ENCODE measurements at regions not wholly inside any gene's neighbourhood (a gene's known extent, or its start where the extent isn't known, plus 50 kb on each side); places are given as distances from the start of the nearest gene placed in this dataset.

DNA sequence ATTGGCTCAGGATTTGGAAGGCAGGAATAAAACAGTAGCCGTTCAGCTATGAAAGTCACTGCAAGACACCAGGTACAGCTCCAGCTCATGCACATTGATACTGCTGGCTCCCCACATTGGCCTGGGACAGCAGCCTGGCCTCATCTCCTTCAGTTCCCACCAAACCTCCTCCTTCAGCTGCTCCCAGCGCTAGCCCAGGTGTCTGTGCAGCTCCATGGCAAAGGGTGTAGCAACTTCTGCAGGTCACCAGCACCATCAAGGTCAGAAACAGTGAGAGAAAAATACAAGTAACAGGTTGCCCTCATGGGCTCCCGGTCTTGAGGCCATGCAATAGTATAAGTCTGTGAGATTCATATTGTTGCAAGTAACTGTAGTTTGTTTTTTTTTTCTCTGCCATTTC is 216.7 kb upstream of the CTAGE1 start:
- DNase-seq: no peak
- Histone ChIP-seq H3K4me3 (no peak overlapping the region), H3K9me3 (no peaks in the 10 kb centered on the region), H3K27me3 (no peaks in the 10 kb centered on the region), H3K36me3 (replicated peaks in 1 of 2; ENCODE audit: insufficient read depth in 1 of 2, low read depth in 2 of 2) (no peaks in the 10 kb centered on the region), H3K4me1 (no peaks in the 10 kb centered on the region), H3K27ac (no peak overlapping the region)
- no peak for ATAC-seq
- intact Hi-C loops (cut with DNase I): no loop called here
- no peak for TF ChIP-seq POLR2A (IDR thresholded peaks at IDR 0.05)
- TF ChIP-seq, protein P1, sequence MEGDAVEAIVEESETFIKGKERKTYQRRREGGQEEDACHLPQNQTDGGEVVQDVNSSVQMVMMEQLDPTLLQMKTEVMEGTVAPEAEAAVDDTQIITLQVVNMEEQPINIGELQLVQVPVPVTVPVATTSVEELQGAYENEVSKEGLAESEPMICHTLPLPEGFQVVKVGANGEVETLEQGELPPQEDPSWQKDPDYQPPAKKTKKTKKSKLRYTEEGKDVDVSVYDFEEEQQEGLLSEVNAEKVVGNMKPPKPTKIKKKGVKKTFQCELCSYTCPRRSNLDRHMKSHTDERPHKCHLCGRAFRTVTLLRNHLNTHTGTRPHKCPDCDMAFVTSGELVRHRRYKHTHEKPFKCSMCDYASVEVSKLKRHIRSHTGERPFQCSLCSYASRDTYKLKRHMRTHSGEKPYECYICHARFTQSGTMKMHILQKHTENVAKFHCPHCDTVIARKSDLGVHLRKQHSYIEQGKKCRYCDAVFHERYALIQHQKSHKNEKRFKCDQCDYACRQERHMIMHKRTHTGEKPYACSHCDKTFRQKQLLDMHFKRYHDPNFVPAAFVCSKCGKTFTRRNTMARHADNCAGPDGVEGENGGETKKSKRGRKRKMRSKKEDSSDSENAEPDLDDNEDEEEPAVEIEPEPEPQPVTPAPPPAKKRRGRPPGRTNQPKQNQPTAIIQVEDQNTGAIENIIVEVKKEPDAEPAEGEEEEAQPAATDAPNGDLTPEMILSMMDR (IDR thresholded peaks at IDR 0.05): no peak
- 77% methylated on average over 3 of the region's 3 CpGs for WGBS, 2 donors

DNA sequence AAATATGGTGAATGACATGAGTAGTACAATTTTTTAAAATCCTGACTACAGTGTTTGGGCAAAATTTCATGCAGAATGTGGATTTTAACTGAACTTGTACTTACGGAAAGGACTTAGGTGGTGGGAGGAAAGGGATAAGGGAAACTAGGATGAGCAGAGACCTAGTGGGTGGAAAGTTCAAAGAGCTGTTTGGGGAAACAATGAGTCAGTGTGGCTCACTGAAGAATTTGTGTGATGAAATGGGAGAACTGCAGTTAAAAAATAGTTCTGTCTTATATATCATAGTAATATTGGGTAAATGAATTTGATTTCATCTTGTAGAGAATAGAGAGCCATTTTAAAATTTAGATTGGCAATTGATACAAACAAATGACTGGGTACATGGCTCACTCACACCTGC is 220.1 kb upstream of the CTAGE1 start:
- no peaks in the 10 kb centered on the region for H3K27me3 ChIP-seq
- intact Hi-C loops (cut with DNase I): no loop called here
- ATAC-seq: no peak
- H3K4me3 ChIP-seq: no peak overlapping the region
- 96 to 97% methylated on average over 1 of the region's 1 CpG for WGBS, 2 donors
- no peaks in the 10 kb centered on the region for H3K4me1 ChIP-seq
- no peaks in the 10 kb centered on the region for H3K36me3 ChIP-seq (replicated peaks in 1 of 2; ENCODE audit: insufficient read depth in 1 of 2, low read depth in 2 of 2)
- no peak for DNase-seq
- no peak for TF ChIP-seq POLR2A (IDR thresholded peaks at IDR 0.05)
- TF ChIP-seq, protein P1 (IDR thresholded peaks at IDR 0.05): no peak
- no peaks in the 10 kb centered on the region for H3K9me3 ChIP-seq
- H3K27ac ChIP-seq: no peak overlapping the region

DNA sequence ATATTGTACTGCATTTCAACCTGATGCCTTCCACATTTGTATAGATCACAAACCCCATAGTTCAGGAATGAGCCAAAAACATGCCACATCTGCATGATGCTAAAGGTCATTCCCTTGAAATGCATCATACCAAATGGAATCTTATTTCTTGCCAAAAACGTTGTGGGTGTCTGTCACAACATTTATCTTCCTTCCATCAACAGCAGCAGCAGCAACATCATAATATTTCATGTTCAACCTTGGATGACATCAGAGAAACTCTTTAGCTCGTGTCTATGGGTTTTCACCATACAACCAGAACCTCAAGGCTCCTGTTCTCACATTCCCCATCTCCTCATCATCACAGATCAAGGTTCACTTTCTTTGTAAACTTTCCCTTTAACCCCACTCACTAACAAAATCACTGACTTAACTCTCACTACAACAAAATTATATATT is 221.3 kb upstream of the CTAGE1 start:
- DNase-seq (no peak), ATAC-seq (no peak)
- Histone ChIP-seq H3K4me1 (no peaks in the 10 kb centered on the region), H3K4me3 (no peak overlapping the region), H3K36me3 (replicated peaks in 1 of 2; ENCODE audit: insufficient read depth in 1 of 2, low read depth in 2 of 2) (no peaks in the 10 kb centered on the region), H3K9me3 (no peaks in the 10 kb centered on the region), H3K27ac (no peak overlapping the region), H3K27me3 (no peaks in the 10 kb centered on the region)
- WGBS, 2 donors: 25 to 26% methylated on average over 2 of the region's 2 CpGs
- intact Hi-C loops (cut with DNase I): no loop called here
- TF ChIP-seq, protein P1 (IDR thresholded peaks at IDR 0.05): no peak
- no peak for TF ChIP-seq POLR2A (IDR thresholded peaks at IDR 0.05)

DNA sequence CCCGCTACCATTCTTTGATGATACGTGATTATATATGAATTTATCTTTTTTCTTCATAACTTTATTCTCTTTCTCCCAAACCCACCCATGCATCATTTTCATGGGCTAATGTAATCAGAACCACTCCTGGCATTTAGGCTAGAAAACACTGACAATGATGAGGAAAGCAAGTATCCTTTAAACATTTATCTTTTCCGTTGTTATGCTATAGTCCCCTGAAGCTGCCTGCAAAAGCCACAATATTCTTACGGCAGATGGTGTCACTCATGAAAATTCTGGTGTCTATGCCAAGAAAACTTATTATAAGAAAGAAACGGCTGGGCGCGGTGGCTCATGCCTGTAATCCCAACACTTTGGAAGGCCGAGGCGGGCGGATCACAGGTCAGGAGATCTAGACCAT is 221.8 kb upstream of the CTAGE1 start:
- WGBS, 2 donors: 83 to 90% methylated on average over 8 to 10 of the region's 10 CpGs
- Histone ChIP-seq H3K27ac (no peak overlapping the region), H3K36me3 (replicated peaks in 1 of 2; ENCODE audit: insufficient read depth in 1 of 2, low read depth in 2 of 2) (no peaks in the 10 kb centered on the region), H3K4me3 (no peak overlapping the region), H3K4me1 (no peaks in the 10 kb centered on the region), H3K9me3 (no peaks in the 10 kb centered on the region), H3K27me3 (no peaks in the 10 kb centered on the region)
- TF ChIP-seq, protein P1 (IDR thresholded peaks at IDR 0.05): no peak
- TF ChIP-seq POLR2A (IDR thresholded peaks at IDR 0.05): no peak
- no peak for DNase-seq
- intact Hi-C loops (cut with DNase I): no loop called here
- no peak for ATAC-seq

DNA sequence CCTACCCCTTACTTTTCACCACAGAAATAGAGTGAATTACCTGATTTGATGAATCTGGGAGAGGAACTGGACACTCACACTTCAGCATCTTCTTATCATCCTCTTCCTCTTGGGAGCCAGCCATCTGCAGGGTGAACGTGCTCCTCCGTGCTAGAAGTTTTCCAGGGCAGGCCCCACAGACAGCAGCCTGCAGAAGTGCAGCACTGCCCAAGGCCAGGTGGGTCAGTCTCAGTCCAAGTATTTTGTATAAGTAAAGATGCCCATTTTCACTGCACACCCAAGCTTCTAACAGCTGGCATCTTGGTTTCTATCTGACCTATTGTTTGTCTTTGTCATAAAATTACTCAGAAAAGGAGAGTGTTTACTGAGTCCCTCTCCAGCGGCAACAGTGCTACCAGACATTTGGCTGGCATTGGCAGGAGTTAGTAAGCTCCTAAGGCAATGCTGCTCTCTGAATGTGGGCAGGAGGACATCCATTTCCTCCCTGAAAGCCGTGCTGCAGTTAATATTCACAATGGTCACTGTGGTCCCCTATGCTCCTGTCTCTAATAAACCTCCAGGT is 222.6 kb upstream of the CTAGE1 start:
- Histone ChIP-seq H3K27me3 (no peaks in the 10 kb centered on the region), H3K4me3 (no peak overlapping the region), H3K27ac (no peak overlapping the region), H3K9me3 (no peaks in the 10 kb centered on the region), H3K36me3 (replicated peaks in 1 of 2; ENCODE audit: insufficient read depth in 1 of 2, low read depth in 2 of 2) (no peaks in the 10 kb centered on the region), H3K4me1 (no peaks in the 10 kb centered on the region)
- ATAC-seq (no peak), DNase-seq (no peak)
- WGBS, 2 donors: 60 to 65% methylated on average over 4 of the region's 4 CpGs
- TF ChIP-seq, protein P1 (IDR thresholded peaks at IDR 0.05): no peak
- TF ChIP-seq POLR2A (IDR thresholded peaks at IDR 0.05): no peak
- intact Hi-C loops (cut with DNase I): no loop called here

Measured in body of pancreas (tissue), 4 donors.